Stimulated activated CD8-positive, alpha-beta memory T cell treated with anti-CD3 and anti-CD28 coated beads, Interleukin-2, amount 100 ng/mL, for 48 hours (primary cell): ENCODE measurements at regions not wholly inside any gene's neighbourhood (a gene's known extent, or its start where the extent isn't known, plus 50 kb on each side); places are given as distances from the start of the nearest gene placed in this dataset.

Source experiments
- DNase-seq, 2 donors: peaks; one replicate each; pipeline ENCODE4 v3.0.0-alpha.2; 2020; ENCODE audit warnings: low read depth in 2 of 2

- DNase-seq: no peak
Measured at GRCh38 chr5:4511996-4512656, 628.0 kb upstream of the ADAMTS16 start.

GRCh38 chr5:4513381-4513780 is 626.7 kb upstream of the ADAMTS16 start:
- no peak for DNase-seq

GRCh38 chr5:4514067-4514648 is 626.0 kb upstream of the ADAMTS16 start:
- DNase-seq: no peak

GRCh38 chr5:4518903-4519672 is 621.0 kb upstream of the ADAMTS16 start:
- no peak for DNase-seq

GRCh38 chr5:4520559-4520958 is 619.6 kb upstream of the ADAMTS16 start:
- DNase-seq: no peak

- no peak for DNase-seq
Measured at GRCh38 chr5:4523038-4523437, 617.1 kb upstream of the ADAMTS16 start.

- DNase-seq: no peak
Measured at GRCh38 chr5:4531756-4532704, 608.1 kb upstream of the ADAMTS16 start.

- no peak for DNase-seq
Measured at GRCh38 chr5:4532705-4533080, 607.4 kb upstream of the ADAMTS16 start.

- DNase-seq: no peak
Measured at GRCh38 chr5:4533457-4534105, 606.5 kb upstream of the ADAMTS16 start.

GRCh38 chr5:4537489-4537888 is 602.6 kb upstream of the ADAMTS16 start:
- no peak for DNase-seq

GRCh38 chr5:4540375-4541173 is 599.6 kb upstream of the ADAMTS16 start:
- no peak for DNase-seq

- no peak for DNase-seq
Measured at GRCh38 chr5:4541334-4541733, 598.8 kb upstream of the ADAMTS16 start.

- no peak for DNase-seq
Measured at GRCh38 chr5:4542145-4542778, 597.9 kb upstream of the ADAMTS16 start.

GRCh38 chr5:4544049-4544670 is 596.0 kb upstream of the ADAMTS16 start:
- no peak for DNase-seq

GRCh38 chr5:4547547-4547946 is 592.6 kb upstream of the ADAMTS16 start:
- DNase-seq: no peak

GRCh38 chr5:4548341-4548740 is 591.8 kb upstream of the ADAMTS16 start:
- no peak for DNase-seq

GRCh38 chr5:4549351-4549750 is 590.8 kb upstream of the ADAMTS16 start:
- DNase-seq: no peak

- DNase-seq: no peak
Measured at GRCh38 chr5:4551034-4551433, 589.1 kb upstream of the ADAMTS16 start.

GRCh38 chr5:4553130-4553529 is 587.0 kb upstream of the ADAMTS16 start:
- DNase-seq: no peak

- no peak for DNase-seq
Measured at GRCh38 chr5:4553978-4554377, 586.2 kb upstream of the ADAMTS16 start.
